Right atrium auricular region (tissue), 2 donors: ENCODE measurements at regions not wholly inside any gene's neighbourhood (a gene's known extent, or its start where the extent isn't known, plus 50 kb on each side); places are given as distances from the start of the nearest gene placed in this dataset.

Source experiments
- DNase-seq: peaks from one replicate; pipeline ENCODE4 v3.0.0-alpha.2; 2019; ENCODE audit warnings: low spot score
- H3K27ac ChIP-seq, 2 donors: fragments of 200-600 bp; sonication (generic); 1 replicate in 1 of 2; 2 replicates in 1 of 2; pipeline ENCODE4 v1.5.1; 2016 to 2019
- H3K27me3 ChIP-seq, 2 donors: fragments of 200-600 bp; sonication (generic); one replicate each; pipeline versions ENCODE4 v1.5.1 to v1.6.0; 2017 to 2019
- H3K36me3 ChIP-seq: fragments of 200-600 bp; sonication (generic); one replicate; pipeline ENCODE4 v1.5.1; 2016
- H3K4me1 ChIP-seq, 2 donors: fragments of 200-600 bp; sonication (generic); one replicate each; pipeline versions ENCODE4 v1.5.1 to v1.6.0; 2017 to 2019
- H3K4me3 ChIP-seq, 2 donors: fragments of 200-600 bp; sonication (generic); 1 replicate in 1 of 2; 2 replicates in 1 of 2; pipeline ENCODE4 v1.5.1; 2017 to 2019; ENCODE audit warnings: mild to moderate bottlenecking in 1 of 2, moderate library complexity in 1 of 2
- H3K9me3 ChIP-seq, 2 donors: fragments of 200-600 bp; sonication (generic); one replicate each; pipeline ENCODE4 v1.5.1; 2019
- CTCF ChIP-seq, 2 donors: fragments of 200-600 bp; sonication (generic); IDR thresholded peaks; one replicate each; pipeline ENCODE4 v1.5.1; 2019; ENCODE audit warnings: antibody characterized with exemption in 2 of 2

- TF ChIP-seq CTCF (IDR thresholded peaks at IDR 0.05) = peak; percentile 27 to 60
- no peak overlapping the region for H3K4me3 ChIP-seq
- no peaks in the 10 kb centered on the region for H3K9me3 ChIP-seq
- no peak for DNase-seq
- no peaks in the 10 kb centered on the region for H3K36me3 ChIP-seq
- H3K27ac ChIP-seq = no peak overlapping the region
- peaks cover 0 to 12% of the 10 kb centered on the region in 2 donors for H3K4me1 ChIP-seq
- no peaks in the 10 kb centered on the region for H3K27me3 ChIP-seq
Observed at GRCh38 chr4:24476282-24476681, 108.1 kb downstream of the DHX15 start.

- peaks cover 0 to 14% of the 10 kb centered on the region in 2 donors for H3K4me1 ChIP-seq
- no peak for TF ChIP-seq CTCF (IDR thresholded peaks at IDR 0.05)
- H3K27ac ChIP-seq = no peak overlapping the region
- H3K36me3 ChIP-seq = no peaks in the 10 kb centered on the region
- H3K4me3 ChIP-seq = no peak overlapping the region
- H3K27me3 ChIP-seq = no peaks in the 10 kb centered on the region
- H3K9me3 ChIP-seq = no peaks in the 10 kb centered on the region
- DNase-seq = no peak
Observed at GRCh38 chr4:24475756-24476155, 108.6 kb downstream of the DHX15 start.

GRCh38 chr4:24473309-24473721, 111.0 kb downstream of the DHX15 start:
- Histone ChIP-seq H3K36me3 (no peaks in the 10 kb centered on the region), H3K9me3 (no peaks in the 10 kb centered on the region), H3K27ac (peak overlapping the region; percentile 77 to 78), H3K27me3 (no peaks in the 10 kb centered on the region), H3K4me3 (peak overlapping the region; percentile 56 to 65), H3K4me1 (peaks cover 0 to 26% of the 10 kb centered on the region in 2 donors)
- TF ChIP-seq CTCF (IDR thresholded peaks at IDR 0.05) = peak in 1 of 2 donors; percentile 29
- no peak for DNase-seq

GRCh38 chr4:24472514-24473308, 111.6 kb downstream of the DHX15 start:
- H3K36me3 ChIP-seq = no peaks in the 10 kb centered on the region
- DNase-seq = peak; percentile 82
- H3K27me3 ChIP-seq = no peaks in the 10 kb centered on the region
- peak overlapping the region; percentile 56 to 65 for H3K4me3 ChIP-seq
- no peaks in the 10 kb centered on the region for H3K9me3 ChIP-seq
- TF ChIP-seq CTCF (IDR thresholded peaks at IDR 0.05) = peak; percentile 54 to 72
- peaks cover 0 to 26% of the 10 kb centered on the region in 2 donors for H3K4me1 ChIP-seq
- H3K27ac ChIP-seq = peak overlapping the region; percentile 77 to 78

GRCh38 chr4:24472161-24472510, 112.2 kb downstream of the DHX15 start:
- Histone ChIP-seq H3K27ac (peak overlapping the region; percentile 77 to 78), H3K36me3 (no peaks in the 10 kb centered on the region), H3K4me1 (peaks cover 0 to 26% of the 10 kb centered on the region in 2 donors), H3K9me3 (no peaks in the 10 kb centered on the region), H3K4me3 (peak overlapping the region; percentile 56 to 65), H3K27me3 (no peaks in the 10 kb centered on the region)
- no peak for TF ChIP-seq CTCF (IDR thresholded peaks at IDR 0.05)
- no peak for DNase-seq
